ENCODE measurements at regions not wholly inside any gene's neighbourhood (a gene's known extent, or its start where the extent isn't known, plus 50 kb on each side); places are given as distances from the start of the nearest gene placed in this dataset.

- TF ChIP-seq CTCF (conservative IDR thresholded peaks at IDR 0.05; ENCODE audit: low read length) (no peak), EZH2phosphoT487 (IDR thresholded peaks at IDR 0.05; ENCODE audit: borderline replicate concordance) (no peak)
Measured at GRCh38 chr3:43794776-43795175, 104.0 kb downstream of the ABHD5 start.

Measured in Loucy (cell line).